ENCODE measurements at regions not wholly inside any gene's neighbourhood (a gene's known extent, or its start where the extent isn't known, plus 50 kb on each side); places are given as distances from the start of the nearest gene placed in this dataset.

GRCh38 chr22:47798229-47798628 is 1035.8 kb downstream of the TBC1D22A start:
- Histone ChIP-seq H3K36me3 (ENCODE audit: control insufficient read depth, insufficient read depth, low read length) (no peaks in the 10 kb centered on the region), H3K4me3 (replicated peaks; ENCODE audit: low read depth, low read length) (no peak overlapping the region), H3K27me3 (replicated peaks; ENCODE audit: control insufficient read depth, insufficient read depth, low read length) (no peaks in the 10 kb centered on the region)
- TF ChIP-seq CTCF (IDR thresholded peaks at IDR 0.05; ENCODE audit: insufficient read depth, low read length, poor library complexity, severe bottlenecking): no peak
- DNase-seq (ENCODE audit: extremely low read depth, insufficient read length): no peak

- DNase-seq (ENCODE audit: extremely low read depth, insufficient read length): no peak
- H3K27me3 ChIP-seq (replicated peaks; ENCODE audit: control insufficient read depth, insufficient read depth, low read length): no peaks in the 10 kb centered on the region
- no peaks in the 10 kb centered on the region for H3K36me3 ChIP-seq (ENCODE audit: control insufficient read depth, insufficient read depth, low read length)
- no peak overlapping the region for H3K4me3 ChIP-seq (replicated peaks; ENCODE audit: low read depth, low read length)
- no peak for TF ChIP-seq CTCF (IDR thresholded peaks at IDR 0.05; ENCODE audit: insufficient read depth, low read length, poor library complexity, severe bottlenecking)
Measured at GRCh38 chr22:47797342-47797945, 1035.0 kb downstream of the TBC1D22A start.

DNA sequence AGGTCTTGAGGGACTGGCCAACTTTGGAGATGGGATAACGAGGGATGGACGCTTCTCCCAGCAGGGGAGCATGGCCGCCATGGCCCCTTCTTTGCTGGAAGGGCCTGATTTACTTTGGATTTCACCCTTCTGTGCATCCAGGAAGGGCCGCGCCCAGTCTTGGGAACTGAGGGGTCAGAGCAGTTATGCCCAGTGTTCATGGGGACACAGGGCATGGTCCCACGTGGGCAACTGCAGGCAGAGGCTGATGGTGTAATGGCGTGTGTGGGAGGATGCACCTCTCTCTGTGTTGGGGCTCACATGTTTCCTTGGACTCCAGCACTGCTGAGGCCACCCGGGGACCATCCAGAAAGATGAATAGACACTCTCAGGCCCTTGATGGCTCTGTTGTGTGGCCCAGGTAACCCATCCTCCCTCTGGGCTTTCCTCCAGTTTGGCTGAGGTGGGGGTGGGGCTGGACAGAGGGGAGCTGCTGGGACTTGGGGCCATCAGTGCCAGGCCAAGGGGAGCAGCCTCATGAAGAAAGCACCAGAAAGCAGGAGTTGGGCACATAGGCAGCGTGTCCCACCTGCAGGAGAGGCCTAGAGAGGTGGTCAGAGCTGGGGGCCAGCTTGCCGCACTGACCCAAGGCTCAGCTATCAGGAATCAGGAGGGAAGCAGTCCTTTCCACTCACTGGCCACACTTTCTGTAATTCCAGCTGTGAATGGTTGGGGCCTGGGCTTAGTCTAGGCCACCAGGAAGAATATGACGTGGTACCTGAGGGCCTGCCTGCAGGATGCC is 1033.9 kb downstream of the TBC1D22A start:
- no peaks in the 10 kb centered on the region for H3K27me3 ChIP-seq (replicated peaks; ENCODE audit: control insufficient read depth, insufficient read depth, low read length)
- no peak for TF ChIP-seq CTCF (IDR thresholded peaks at IDR 0.05; ENCODE audit: insufficient read depth, low read length, poor library complexity, severe bottlenecking)
- DNase-seq (ENCODE audit: extremely low read depth, insufficient read length): no peak
- no peak overlapping the region for H3K4me3 ChIP-seq (replicated peaks; ENCODE audit: low read depth, low read length)
- H3K36me3 ChIP-seq (ENCODE audit: control insufficient read depth, insufficient read depth, low read length): no peaks in the 10 kb centered on the region

DNA sequence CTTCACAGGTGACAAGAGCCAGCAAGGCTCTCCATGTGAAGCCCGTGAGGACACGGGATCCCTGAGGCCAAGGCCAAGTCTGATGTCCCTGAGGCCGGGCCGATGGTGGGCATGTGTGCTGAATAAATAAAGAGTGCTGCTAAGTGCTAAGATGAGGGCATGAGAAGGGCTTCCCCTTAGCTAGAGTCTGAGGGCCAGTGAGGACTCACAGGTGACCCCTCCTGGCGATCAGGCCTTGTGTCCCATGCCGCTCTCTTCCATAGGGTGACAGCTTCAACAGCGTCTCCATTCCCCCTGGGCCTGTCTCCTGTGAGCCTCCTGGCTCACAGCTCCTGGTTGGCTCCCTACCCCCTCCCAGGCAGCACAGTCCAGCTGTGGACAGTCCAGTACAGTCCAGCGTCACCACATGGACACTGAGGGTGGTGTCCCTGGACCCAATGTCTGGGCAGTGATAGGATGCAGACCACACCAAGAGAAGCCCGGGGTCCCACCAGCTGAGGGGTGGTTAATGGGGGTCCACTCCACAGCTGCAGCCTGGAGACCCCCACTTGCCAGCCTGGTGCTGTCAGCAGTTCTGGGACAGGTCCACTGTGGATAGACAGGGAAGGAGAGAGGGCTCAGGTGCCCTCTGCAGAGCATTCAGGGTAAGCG is 1033.2 kb downstream of the TBC1D22A start:
- Histone ChIP-seq H3K4me3 (replicated peaks; ENCODE audit: low read depth, low read length) (no peak overlapping the region), H3K27me3 (replicated peaks; ENCODE audit: control insufficient read depth, insufficient read depth, low read length) (no peaks in the 10 kb centered on the region), H3K36me3 (ENCODE audit: control insufficient read depth, insufficient read depth, low read length) (no peaks in the 10 kb centered on the region)
- no peak for DNase-seq (ENCODE audit: extremely low read depth, insufficient read length)
- no peak for TF ChIP-seq CTCF (IDR thresholded peaks at IDR 0.05; ENCODE audit: insufficient read depth, low read length, poor library complexity, severe bottlenecking)

GRCh38 chr22:47794851-47795250 is 1032.4 kb downstream of the TBC1D22A start:
- H3K27me3 ChIP-seq (replicated peaks; ENCODE audit: control insufficient read depth, insufficient read depth, low read length): no peaks in the 10 kb centered on the region
- TF ChIP-seq CTCF (IDR thresholded peaks at IDR 0.05; ENCODE audit: insufficient read depth, low read length, poor library complexity, severe bottlenecking): no peak
- no peak for DNase-seq (ENCODE audit: extremely low read depth, insufficient read length)
- H3K36me3 ChIP-seq (ENCODE audit: control insufficient read depth, insufficient read depth, low read length): no peaks in the 10 kb centered on the region
- no peak overlapping the region for H3K4me3 ChIP-seq (replicated peaks; ENCODE audit: low read depth, low read length)
